Esophagus muscularis mucosa (tissue), 4 donors: ENCODE measurements at regions not wholly inside any gene's neighbourhood (a gene's known extent, or its start where the extent isn't known, plus 50 kb on each side); places are given as distances from the start of the nearest gene placed in this dataset.

Experiments
- EP300 ChIP-seq: sonication (generic); formaldehyde crosslinking; IDR thresholded peaks from one replicate; pipeline ENCODE4 v1.6.1; 2017; ENCODE audit warnings: antibody characterized with exemption
- POLR2A ChIP-seq: fragments of 450-650 bp; IDR thresholded peaks from one replicate; pipeline ENCODE4 v1.6.1; 2017; ENCODE audit warnings: antibody characterized with exemption, moderate library complexity, mild to moderate bottlenecking, low read depth
- POLR2AphosphoS5 ChIP-seq, 2 donors: sonication (generic); formaldehyde crosslinking; IDR thresholded peaks; one replicate each; pipeline ENCODE4 v1.6.1; 2017; ENCODE audit warnings: antibody characterized with exemption in 2 of 2
- TF ChIP-seq, protein P1 (sequence below), 3 experiments: fragments of 200-600 bp in 2 of 3; fragments of 450-650 bp in 1 of 3; sonication (generic) in 2 of 3; IDR thresholded peaks; one replicate each; pipeline ENCODE4 v1.5.1; 2017 to 2019; ENCODE audit warnings: antibody characterized with exemption in 3 of 3, mild to moderate bottlenecking in 2 of 3, moderate library complexity in 1 of 3

DNA sequence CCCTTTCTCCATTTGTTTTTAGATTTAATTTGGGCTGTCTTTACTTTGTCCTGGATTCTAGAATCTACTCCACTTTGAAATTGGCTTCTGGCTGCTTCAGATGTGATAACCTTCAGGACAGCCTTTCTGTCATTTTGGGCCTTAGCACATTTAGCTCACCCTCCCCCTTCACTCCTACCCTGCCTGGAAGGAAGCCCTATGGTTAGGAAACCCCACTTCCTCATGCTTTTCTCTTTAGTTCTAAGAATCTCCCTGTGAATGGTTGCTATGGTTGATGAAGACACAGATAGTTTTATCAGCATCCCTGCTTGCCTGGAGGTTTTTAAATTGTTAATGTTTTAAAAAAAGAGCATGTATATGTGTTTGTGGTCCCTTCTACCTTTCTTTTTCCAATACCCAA lies 100.7 kb upstream of the PTPN13 start:
- TF ChIP-seq, protein P1, sequence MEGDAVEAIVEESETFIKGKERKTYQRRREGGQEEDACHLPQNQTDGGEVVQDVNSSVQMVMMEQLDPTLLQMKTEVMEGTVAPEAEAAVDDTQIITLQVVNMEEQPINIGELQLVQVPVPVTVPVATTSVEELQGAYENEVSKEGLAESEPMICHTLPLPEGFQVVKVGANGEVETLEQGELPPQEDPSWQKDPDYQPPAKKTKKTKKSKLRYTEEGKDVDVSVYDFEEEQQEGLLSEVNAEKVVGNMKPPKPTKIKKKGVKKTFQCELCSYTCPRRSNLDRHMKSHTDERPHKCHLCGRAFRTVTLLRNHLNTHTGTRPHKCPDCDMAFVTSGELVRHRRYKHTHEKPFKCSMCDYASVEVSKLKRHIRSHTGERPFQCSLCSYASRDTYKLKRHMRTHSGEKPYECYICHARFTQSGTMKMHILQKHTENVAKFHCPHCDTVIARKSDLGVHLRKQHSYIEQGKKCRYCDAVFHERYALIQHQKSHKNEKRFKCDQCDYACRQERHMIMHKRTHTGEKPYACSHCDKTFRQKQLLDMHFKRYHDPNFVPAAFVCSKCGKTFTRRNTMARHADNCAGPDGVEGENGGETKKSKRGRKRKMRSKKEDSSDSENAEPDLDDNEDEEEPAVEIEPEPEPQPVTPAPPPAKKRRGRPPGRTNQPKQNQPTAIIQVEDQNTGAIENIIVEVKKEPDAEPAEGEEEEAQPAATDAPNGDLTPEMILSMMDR (IDR thresholded peaks at IDR 0.05), result no peak
- TF ChIP-seq POLR2A (no peak), POLR2AphosphoS5 (IDR thresholded peaks at IDR 0.05) (no peak), EP300 (no peak)
